ENCODE measurements at regions not wholly inside any gene's neighbourhood (a gene's known extent, or its start where the extent isn't known, plus 50 kb on each side); places are given as distances from the start of the nearest gene placed in this dataset.

DNA sequence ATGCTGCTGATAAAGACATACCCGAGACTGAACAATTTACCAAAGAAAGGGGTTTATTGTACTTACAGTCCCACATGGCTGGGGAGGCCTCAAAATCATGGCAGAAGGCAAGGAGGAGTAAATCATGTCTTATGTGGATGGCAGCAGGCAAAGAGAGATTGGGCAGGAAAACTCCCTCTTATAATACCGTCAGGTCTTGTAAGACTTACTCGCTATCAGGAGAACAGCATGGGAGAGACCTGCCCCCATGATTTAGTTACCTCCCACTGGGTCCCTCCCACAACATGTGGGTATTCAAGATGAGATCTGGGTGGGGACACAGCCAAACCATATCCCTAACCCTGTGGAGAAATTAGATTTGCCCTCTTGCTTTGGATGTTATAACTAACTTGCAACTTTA, 1068.0 kb upstream of the ZEB2 start (continued):
- TF ChIP-seq CTCF (conservative IDR thresholded peaks at IDR 0.05; ENCODE audit: low read depth in 2 of 2), result no peak

DNA sequence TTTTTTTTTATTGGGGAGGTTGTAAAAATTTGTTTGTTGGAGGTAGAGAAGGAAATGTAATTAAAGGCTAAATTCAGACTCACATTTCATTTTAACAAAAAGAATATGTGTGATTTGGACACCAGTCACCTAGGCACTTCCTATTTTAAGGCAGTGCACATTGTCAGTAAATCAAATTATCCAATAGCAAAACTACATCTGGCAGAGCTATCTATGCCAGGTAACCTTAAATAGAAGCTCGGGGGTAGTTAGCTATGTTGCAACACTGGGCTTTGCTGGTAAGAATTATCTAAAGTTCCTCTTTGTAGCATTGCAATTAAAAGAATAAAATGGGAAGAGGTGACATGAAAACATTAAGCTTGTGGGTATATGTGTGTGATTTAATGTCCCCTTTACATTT, 1064.4 kb upstream of the ZEB2 start:
- no peak overlapping the region for H3K4me3 Mint-ChIP-seq
- Histone ChIP-seq H3F3A (replicated peaks; ENCODE audit: low read depth) (no peaks in the 10 kb centered on the region), H3K27me3 (ENCODE audit: insufficient read depth) (no peaks in the 10 kb centered on the region), H3K4me2 (no peak overlapping the region), H3K79me2 (replicated peaks; ENCODE audit: insufficient read depth) (no peaks in the 10 kb centered on the region), H3K27ac (ENCODE audit: low read depth) (no peak overlapping the region), H2AFZ (no peak overlapping the region), H4K20me1 (replicated peaks; ENCODE audit: insufficient read depth) (no peaks in the 10 kb centered on the region), H3K4me3 (no peak overlapping the region), H3K4me1 (ENCODE audit: insufficient read depth) (no peaks in the 10 kb centered on the region), H3K9me2 (ENCODE audit: insufficient read depth) (peaks cover 4% of the 10 kb centered on the region; the same call in 1 of the 2 replicates), H3K36me3 (ENCODE audit: insufficient read depth) (no peaks in the 10 kb centered on the region)
- TF ChIP-seq ZNF462 (CRISPR knock-in tag; IDR thresholded peaks at IDR 0.05), result no peak
- no peaks in the 10 kb centered on the region for H3K9me3 Mint-ChIP-seq
- DNase-seq (ENCODE audit: low spot score), result no peak
- no peak overlapping the region for H3K27ac Mint-ChIP-seq
- H3K36me3 Mint-ChIP-seq (ENCODE audit: low read depth), result no peaks in the 10 kb centered on the region
- no peak for ATAC-seq
- H3K27me3 Mint-ChIP-seq (ENCODE audit: insufficient read depth, low read depth, poor library complexity), result no peaks in the 10 kb centered on the region
- no peaks in the 10 kb centered on the region for H3K4me1 Mint-ChIP-seq

GRCh38 chr2:145573608-145574007, 1053.7 kb upstream of the ZEB2 start:
- H3K4me1 ChIP-seq (ENCODE audit: insufficient read depth), result no peaks in the 10 kb centered on the region
- H3K36me3 Mint-ChIP-seq (ENCODE audit: low read depth), result no peaks in the 10 kb centered on the region
- TF ChIP-seq CTCF (conservative IDR thresholded peaks at IDR 0.05; ENCODE audit: low read depth in 2 of 2), result no peak
- TF ChIP-seq ZNF114 (CRISPR knock-in tag; IDR thresholded peaks at IDR 0.05), result no peak
- no peak for TF ChIP-seq EZH2 (IDR thresholded peaks at IDR 0.05; ENCODE audit: low read depth, unreplicated experiment)
- no peak for TF ChIP-seq EZH2phosphoT487 (IDR thresholded peaks at IDR 0.05; ENCODE audit: unreplicated experiment)
- no peak for TF ChIP-seq STAT1 (IDR thresholded peaks at IDR 0.05; ENCODE audit: unreplicated experiment)
- TF ChIP-seq JUNB (IDR thresholded peaks at IDR 0.05; ENCODE audit: unreplicated experiment), result no peak

More at GRCh38 chr2:145573608-145574007, 1053.7 kb upstream of the ZEB2 start:
- ATAC-seq (no peak), DNase-seq (ENCODE audit: low spot score) (no peak)
- H3K27me3 ChIP-seq (ENCODE audit: insufficient read depth), result no peaks in the 10 kb centered on the region
- no peaks in the 10 kb centered on the region for H3K79me2 ChIP-seq (replicated peaks; ENCODE audit: insufficient read depth)
- no peaks in the 10 kb centered on the region for H3F3A ChIP-seq (replicated peaks; ENCODE audit: low read depth)
- H3K27ac ChIP-seq (ENCODE audit: low read depth), result no peak overlapping the region
- peaks cover 2% of the 10 kb centered on the region; the same call in 1 of the 3 replicates for H3K4me1 Mint-ChIP-seq
- no peak overlapping the region for H2AFZ ChIP-seq
- H3K27me3 Mint-ChIP-seq (ENCODE audit: insufficient read depth, low read depth, poor library complexity), result no peaks in the 10 kb centered on the region
- H3K4me2 ChIP-seq, result no peak overlapping the region
- H4K20me1 ChIP-seq (replicated peaks; ENCODE audit: insufficient read depth), result no peaks in the 10 kb centered on the region
- H3K4me3 Mint-ChIP-seq, result no peak overlapping the region
- H3K4me3 ChIP-seq, result no peak overlapping the region
- no peaks in the 10 kb centered on the region for H3K9me3 Mint-ChIP-seq
- H3K9me2 ChIP-seq (ENCODE audit: insufficient read depth), result 0 out of 2 replicates have a peak, but pooled peaks cover 4% of the 10 kb centered on the region
- no peak overlapping the region for H3K27ac Mint-ChIP-seq
- no peaks in the 10 kb centered on the region for H3K36me3 ChIP-seq (ENCODE audit: insufficient read depth)

All from GM23338 (cell line).